ENCODE measurements at regions not wholly inside any gene's neighbourhood (a gene's known extent, or its start where the extent isn't known, plus 50 kb on each side); places are given as distances from the start of the nearest gene placed in this dataset.

- no peak overlapping the region for H2BK5ac ChIP-seq (ENCODE audit: low read depth, low read length)
- WGBS, 2 experiments (ENCODE audit: extremely low coverage in 1 of 2, insufficient coverage in 1 of 2, insufficient read length in 1 of 2, insufficient replicate concordance in 2 of 2, low coverage in 1 of 2, low lambda C conversion rate in 2 of 2, missing lambda C conversion rate in 1 of 2) = 93% methylated on average over 1 of the region's 1 CpG; no CpG with 5 or more reads in 1 of the 2 experiments
- FAIRE-seq = no peak
- H3K4me1 ChIP-seq (replicated peaks in 1 of 4; ENCODE audit: control insufficient read depth in 3 of 4, insufficient read depth in 4 of 4, low read length in 3 of 4) = 0 out of 7 replicates have a peak, but pooled peaks cover 0 to 2% (median 0%) of the 10 kb centered on the region in 4 experiments
- DNase-seq (ENCODE audit: low read depth in 1 of 2, low spot score in 2 of 2) = no peak
- ChIA-PET CTCF (ENCODE audit: partially characterized antibody) (no interaction called here), POLR2A (ENCODE audit: partially characterized antibody) (no interaction called here)
- no peak overlapping the region for H3K14ac ChIP-seq (ENCODE audit: insufficient read length)
- no peak overlapping the region for H2BK12ac ChIP-seq (ENCODE audit: low read depth, low read length)
- no peak overlapping the region for H2AK5ac ChIP-seq (ENCODE audit: low read depth, low read length)
- no peaks in the 10 kb centered on the region for H3K36me3 ChIP-seq (ENCODE audit: control insufficient read depth in 2 of 4, insufficient read depth in 4 of 4, low read length in 3 of 4)
- no peak overlapping the region for H2BK15ac ChIP-seq (ENCODE audit: low read length)
- H2BK20ac ChIP-seq (ENCODE audit: low read length) = no peak overlapping the region
- H4K8ac ChIP-seq (ENCODE audit: extremely low read depth, insufficient read depth, low read length) = no peak overlapping the region
- no peak overlapping the region for H2AFZ ChIP-seq (ENCODE audit: low read length)
- no peak overlapping the region for H3K4me3 ChIP-seq (ENCODE audit: extremely low read depth in 1 of 4, insufficient read depth in 2 of 4, low read depth in 3 of 4, low read length in 4 of 4)
- H3K9ac ChIP-seq (replicated peaks in 1 of 4; ENCODE audit: extremely low read depth in 1 of 4, low read depth in 3 of 4, low read length in 3 of 4) = no peak overlapping the region
- no peak overlapping the region for H3K27ac ChIP-seq (ENCODE audit: low read depth, low read length)
- H4K20me1 ChIP-seq (replicated peaks in 1 of 2; ENCODE audit: control insufficient read depth in 1 of 2, insufficient read depth in 2 of 2, low read length in 2 of 2) = no peaks in the 10 kb centered on the region
- H2BK120ac ChIP-seq (replicated peaks; ENCODE audit: low read depth, low read length) = no peak overlapping the region
- H3K23me2 ChIP-seq (ENCODE audit: low read depth, low read length) = no peaks in the 10 kb centered on the region
- no peaks in the 10 kb centered on the region for H3K79me2 ChIP-seq (ENCODE audit: control insufficient read depth in 1 of 2, insufficient read depth in 2 of 2, low read length in 2 of 2)
- TF ChIP-seq FOSL1 (IDR thresholded peaks at IDR 0.05; ENCODE audit: insufficient read depth, low read depth, low read length) (no peak), HDAC6 (IDR thresholded peaks at IDR 0.05; ENCODE audit: low read depth, low read length) (no peak), GTF2F1 (IDR thresholded peaks at IDR 0.05; ENCODE audit: borderline replicate concordance, low read depth, low read length) (no peak), EZH2 (IDR thresholded peaks at IDR 0.05; ENCODE audit: low read depth, low read length, severe bottlenecking) (no peak), GABPA (IDR thresholded peaks at IDR 0.05; ENCODE audit: borderline replicate concordance, insufficient read depth, low read length) (no peak), RFX5 (IDR thresholded peaks at IDR 0.05; ENCODE audit: borderline replicate concordance, low read depth, low read length) (no peak), ASH2L (IDR thresholded peaks at IDR 0.05; ENCODE audit: low read length) (no peak), PHF8 (conservative IDR thresholded peaks at IDR 0.05; ENCODE audit: low read depth, low read length) (no peak)
- no peaks in the 10 kb centered on the region; a peak in 1 of 4 replicates for H3K9me3 ChIP-seq (ENCODE audit: insufficient read depth in 2 of 2, low read depth in 1 of 2, low read length in 1 of 2)
- no peaks in the 10 kb centered on the region for H3K79me1 ChIP-seq (ENCODE audit: low read depth, low read length)
- no peak overlapping the region for H3K56ac ChIP-seq (replicated peaks; ENCODE audit: insufficient read length, low read depth, low read length)
- H3K23ac ChIP-seq (ENCODE audit: insufficient read length) = no peak overlapping the region
- no peak overlapping the region for H3K4ac ChIP-seq (replicated peaks; ENCODE audit: insufficient read length, low read depth, low read length)
- no peak overlapping the region for H4K91ac ChIP-seq (replicated peaks; ENCODE audit: insufficient read length, low read length)
- H3K27me3 ChIP-seq (replicated peaks in 1 of 4; ENCODE audit: control insufficient read depth in 3 of 4, extremely low read depth in 1 of 4, insufficient read depth in 3 of 4, low read length in 3 of 4) = peaks cover 0 to 2% (median under 1%) of the 10 kb centered on the region in 4 experiments; a peak in 4 of 7 replicates
- H3K18ac ChIP-seq (ENCODE audit: extremely low read depth, low read length) = no peak overlapping the region
- no peak overlapping the region for H3K4me2 ChIP-seq (ENCODE audit: insufficient read depth in 1 of 2, low read depth in 2 of 2, low read length in 2 of 2)
- H4K5ac ChIP-seq (ENCODE audit: insufficient read length, low read depth, low read length) = no peak overlapping the region
Measured at GRCh38 chr7:115300231-115300870, 378.5 kb downstream of the MDFIC start.
